ENCODE measurements at regions not wholly inside any gene's neighbourhood (a gene's known extent, or its start where the extent isn't known, plus 50 kb on each side); places are given as distances from the start of the nearest gene placed in this dataset.

DNA sequence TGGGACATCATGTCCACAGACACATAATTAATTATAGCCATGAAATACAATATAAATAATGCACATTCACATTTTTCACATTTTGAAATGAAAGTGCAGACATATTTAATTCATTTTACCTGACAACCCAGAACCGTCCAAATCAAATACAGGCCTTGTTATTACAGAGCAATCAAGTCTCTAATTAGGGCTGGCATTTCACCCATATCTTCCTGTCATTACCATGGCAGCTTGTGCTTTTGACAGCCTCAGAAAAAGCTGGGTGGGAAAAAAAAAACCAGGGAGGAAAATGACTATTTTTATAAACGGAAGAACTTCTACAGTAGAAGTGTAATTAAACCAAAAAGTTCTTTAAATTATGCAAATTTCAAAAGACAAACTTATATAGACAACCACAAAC lies 436.4 kb downstream of the FBXO15 start:
- H3K27me3 Mint-ChIP-seq (ENCODE audit: low read depth) = no peaks in the 10 kb centered on the region
- no peak overlapping the region for H3K4me3 Mint-ChIP-seq (ENCODE audit: unreplicated experiment)

DNA sequence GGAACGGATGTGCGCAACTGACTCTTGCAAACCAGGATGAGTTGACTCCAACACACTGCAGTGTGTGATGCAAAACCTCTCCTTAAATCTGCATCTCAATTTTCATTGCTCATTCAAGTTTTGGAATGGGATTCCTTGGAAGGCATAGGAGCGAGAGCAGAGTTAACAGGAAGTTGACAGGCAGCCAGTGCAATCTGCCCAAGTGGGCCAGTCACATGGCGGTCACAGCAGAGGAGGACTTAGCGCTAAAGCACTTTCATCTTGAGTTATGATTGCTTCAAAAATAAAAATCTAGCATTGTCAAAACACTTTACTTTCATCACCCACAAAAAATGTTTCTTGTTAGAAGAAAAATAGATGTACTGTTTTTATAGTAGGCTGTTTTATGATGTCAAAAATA lies 439.0 kb downstream of the FBXO15 start:
- Mint-ChIP-seq H3K27ac (ENCODE audit: unreplicated experiment) (no peak overlapping the region), H3K36me3 (ENCODE audit: low read depth) (no peaks in the 10 kb centered on the region), H3K9me3 (ENCODE audit: low read depth) (peaks cover 7% of the 10 kb centered on the region), H3K4me3 (ENCODE audit: unreplicated experiment) (no peak overlapping the region), H3K27me3 (ENCODE audit: low read depth) (no peaks in the 10 kb centered on the region), H3K4me1 (ENCODE audit: low read depth) (peaks cover 6% of the 10 kb centered on the region)
- TF ChIP-seq, protein P1, sequence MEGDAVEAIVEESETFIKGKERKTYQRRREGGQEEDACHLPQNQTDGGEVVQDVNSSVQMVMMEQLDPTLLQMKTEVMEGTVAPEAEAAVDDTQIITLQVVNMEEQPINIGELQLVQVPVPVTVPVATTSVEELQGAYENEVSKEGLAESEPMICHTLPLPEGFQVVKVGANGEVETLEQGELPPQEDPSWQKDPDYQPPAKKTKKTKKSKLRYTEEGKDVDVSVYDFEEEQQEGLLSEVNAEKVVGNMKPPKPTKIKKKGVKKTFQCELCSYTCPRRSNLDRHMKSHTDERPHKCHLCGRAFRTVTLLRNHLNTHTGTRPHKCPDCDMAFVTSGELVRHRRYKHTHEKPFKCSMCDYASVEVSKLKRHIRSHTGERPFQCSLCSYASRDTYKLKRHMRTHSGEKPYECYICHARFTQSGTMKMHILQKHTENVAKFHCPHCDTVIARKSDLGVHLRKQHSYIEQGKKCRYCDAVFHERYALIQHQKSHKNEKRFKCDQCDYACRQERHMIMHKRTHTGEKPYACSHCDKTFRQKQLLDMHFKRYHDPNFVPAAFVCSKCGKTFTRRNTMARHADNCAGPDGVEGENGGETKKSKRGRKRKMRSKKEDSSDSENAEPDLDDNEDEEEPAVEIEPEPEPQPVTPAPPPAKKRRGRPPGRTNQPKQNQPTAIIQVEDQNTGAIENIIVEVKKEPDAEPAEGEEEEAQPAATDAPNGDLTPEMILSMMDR (IDR thresholded peaks at IDR 0.05) = no peak
- no peak for DNase-seq (ENCODE audit: low spot score)

More for the DNA sequence above, 436.4 kb downstream of the FBXO15 start:
- H3K4me1 Mint-ChIP-seq (ENCODE audit: low read depth) = peaks cover 6% of the 10 kb centered on the region
- peaks cover 7% of the 10 kb centered on the region for H3K9me3 Mint-ChIP-seq (ENCODE audit: low read depth)
- TF ChIP-seq, protein P1 (IDR thresholded peaks at IDR 0.05) = no peak
- DNase-seq (ENCODE audit: low spot score) = no peak
- no peak overlapping the region for H3K27ac Mint-ChIP-seq (ENCODE audit: unreplicated experiment)
- H3K36me3 Mint-ChIP-seq (ENCODE audit: low read depth) = no peaks in the 10 kb centered on the region

DNA sequence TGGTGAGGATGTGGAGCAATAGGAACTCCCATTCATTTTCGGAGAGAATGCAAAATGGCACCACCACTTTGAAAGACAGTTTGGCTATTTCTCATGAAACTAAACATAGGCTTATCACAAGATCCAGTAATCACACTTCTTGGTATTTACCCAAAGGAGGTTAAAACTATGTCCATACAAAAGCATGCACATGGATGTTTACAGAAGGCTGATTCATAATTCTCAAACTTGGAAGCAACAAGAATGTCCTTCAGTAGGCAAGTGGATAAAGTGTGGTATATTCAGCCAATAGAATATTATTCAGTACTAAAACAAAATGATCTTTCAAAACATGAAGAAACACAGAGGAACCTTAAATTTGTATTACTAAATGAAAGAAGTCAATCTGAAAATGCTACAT lies 440.6 kb downstream of the FBXO15 start:
- TF ChIP-seq, protein P1 (IDR thresholded peaks at IDR 0.05) = no peak
- H3K27ac Mint-ChIP-seq (ENCODE audit: unreplicated experiment) = no peak overlapping the region
- no peak overlapping the region for H3K4me3 Mint-ChIP-seq (ENCODE audit: unreplicated experiment)
- DNase-seq (ENCODE audit: low spot score) = no peak
- no peaks in the 10 kb centered on the region for H3K36me3 Mint-ChIP-seq (ENCODE audit: low read depth)
- H3K9me3 Mint-ChIP-seq (ENCODE audit: low read depth) = peaks cover 7% of the 10 kb centered on the region
- H3K4me1 Mint-ChIP-seq (ENCODE audit: low read depth) = peaks cover 6% of the 10 kb centered on the region
- peaks cover 2% of the 10 kb centered on the region for H3K27me3 Mint-ChIP-seq (ENCODE audit: low read depth)

DNA sequence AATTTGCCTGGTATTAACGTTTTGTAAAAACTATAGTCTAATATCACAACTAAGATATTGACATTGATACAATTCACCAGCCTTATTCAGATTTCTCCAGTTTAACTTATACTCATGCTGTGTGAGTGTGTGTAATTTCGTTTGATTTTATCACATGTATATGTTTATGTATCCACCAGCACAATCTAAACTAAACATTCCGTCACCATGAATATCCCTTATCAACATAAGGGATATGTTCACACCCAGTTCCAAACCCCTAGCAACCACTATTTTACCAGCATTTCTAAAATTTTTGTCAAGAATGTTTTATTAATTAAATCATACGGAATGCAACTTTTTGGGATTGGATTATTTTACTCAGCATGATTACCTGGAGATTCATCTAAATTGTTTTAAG lies 450.3 kb downstream of the FBXO15 start:
- Mint-ChIP-seq H3K27ac (ENCODE audit: unreplicated experiment) (no peak overlapping the region), H3K4me1 (ENCODE audit: low read depth) (no peaks in the 10 kb centered on the region), H3K36me3 (ENCODE audit: low read depth) (no peaks in the 10 kb centered on the region), H3K4me3 (ENCODE audit: unreplicated experiment) (no peak overlapping the region), H3K27me3 (ENCODE audit: low read depth) (peaks cover under 1% of the 10 kb centered on the region), H3K9me3 (ENCODE audit: low read depth) (peaks cover 6% of the 10 kb centered on the region)
- DNase-seq (ENCODE audit: low spot score) = no peak
- TF ChIP-seq, protein P1 (IDR thresholded peaks at IDR 0.05) = no peak

DNA sequence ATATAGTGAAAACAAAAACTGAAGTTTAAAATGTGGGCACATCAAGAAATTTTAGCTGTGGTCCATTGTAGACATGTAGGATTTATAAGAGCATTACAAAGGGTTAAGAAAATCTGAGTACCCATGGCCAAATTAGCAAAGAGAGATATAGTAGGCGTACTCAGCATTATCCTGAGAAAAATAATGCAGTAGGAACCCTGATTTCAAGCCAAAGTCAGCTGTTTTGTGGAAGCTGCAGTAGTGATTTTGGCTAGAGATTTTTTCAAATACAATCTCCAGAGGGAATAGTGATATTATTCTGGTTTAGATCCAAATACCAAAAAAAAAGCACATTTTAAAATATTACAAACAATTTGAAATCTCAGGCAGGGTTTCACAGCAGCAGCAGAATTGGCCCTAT lies 450.9 kb downstream of the FBXO15 start:
- Mint-ChIP-seq H3K9me3 (ENCODE audit: low read depth) (peaks cover 8% of the 10 kb centered on the region), H3K27ac (ENCODE audit: unreplicated experiment) (no peak overlapping the region), H3K4me3 (ENCODE audit: unreplicated experiment) (no peak overlapping the region), H3K27me3 (ENCODE audit: low read depth) (no peaks in the 10 kb centered on the region), H3K36me3 (ENCODE audit: low read depth) (no peaks in the 10 kb centered on the region), H3K4me1 (ENCODE audit: low read depth) (no peaks in the 10 kb centered on the region)
- no peak for DNase-seq (ENCODE audit: low spot score)
- TF ChIP-seq, protein P1 (IDR thresholded peaks at IDR 0.05) = no peak
